Limb (tissue), 2 donors: ENCODE measurements at regions not wholly inside any gene's neighbourhood (a gene's known extent, or its start where the extent isn't known, plus 50 kb on each side); places are given as distances from the start of the nearest gene placed in this dataset.
A peak's percentile ranks its signal among the peaks of the same experiment; 100 is the strongest.

Experiments
- DNase-seq, 2 donors: peaks; one replicate each; pipeline ENCODE4 v3.0.0-alpha.2; 2016; ENCODE audit errors: extremely low spot score in 2 of 2

GRCh38 chr9:1738511-1739100 is 276.5 kb upstream of the SMARCA2 start:
- no peak for DNase-seq

GRCh38 chr9:1743121-1743960 is 271.8 kb upstream of the SMARCA2 start:
- DNase-seq = no peak

- no peak for DNase-seq
Measured at GRCh38 chr9:1745980-1746379, 269.2 kb upstream of the SMARCA2 start.

- no peak for DNase-seq
Measured at GRCh38 chr9:1747417-1747967, 267.7 kb upstream of the SMARCA2 start.

GRCh38 chr9:1748407-1748806 is 266.7 kb upstream of the SMARCA2 start:
- DNase-seq = peak in 1 of 2 donors; percentile 19

GRCh38 chr9:1757186-1757585 is 258.0 kb upstream of the SMARCA2 start:
- no peak for DNase-seq

GRCh38 chr9:1759009-1759408 is 256.1 kb upstream of the SMARCA2 start:
- DNase-seq = no peak

GRCh38 chr9:1759771-1760300 is 255.3 kb upstream of the SMARCA2 start:
- DNase-seq = no peak

GRCh38 chr9:1761807-1762206 is 253.3 kb upstream of the SMARCA2 start:
- no peak for DNase-seq

- no peak for DNase-seq
Measured at GRCh38 chr9:1766042-1766441, 249.1 kb upstream of the SMARCA2 start.

- DNase-seq = no peak
Measured at GRCh38 chr9:1768561-1768960, 246.6 kb upstream of the SMARCA2 start.

GRCh38 chr9:1771094-1771789 is 243.9 kb upstream of the SMARCA2 start:
- no peak for DNase-seq

GRCh38 chr9:1775230-1775629 is 239.9 kb upstream of the SMARCA2 start:
- DNase-seq = no peak

- DNase-seq = no peak
Measured at GRCh38 chr9:1776668-1777067, 238.5 kb upstream of the SMARCA2 start.

GRCh38 chr9:1791191-1791590 is 224.0 kb upstream of the SMARCA2 start:
- no peak for DNase-seq

- DNase-seq = no peak
Measured at GRCh38 chr9:1794547-1795270, 220.4 kb upstream of the SMARCA2 start.

GRCh38 chr9:1804128-1804865 is 210.8 kb upstream of the SMARCA2 start:
- no peak for DNase-seq

GRCh38 chr9:1829719-1830118 is 185.4 kb upstream of the SMARCA2 start:
- DNase-seq = no peak

- DNase-seq = no peak
Measured at GRCh38 chr9:1832960-1833359, 182.2 kb upstream of the SMARCA2 start.

GRCh38 chr9:1837453-1838084 is 177.6 kb upstream of the SMARCA2 start:
- DNase-seq = peak in 1 of 2 donors; percentile 42
